HG03103 (cell line): ENCODE measurements at regions not wholly inside any gene's neighbourhood (a gene's known extent, or its start where the extent isn't known, plus 50 kb on each side); places are given as distances from the start of the nearest gene placed in this dataset.

ENCODE experiments used
- ATAC-seq: cut with Tn5 transposase; IDR thresholded peaks from one replicate; pipeline ENCODE4 v1.9.1; 2021; ENCODE audit warnings: low read depth; ENCODE audit not compliant: unreplicated experiment

DNA sequence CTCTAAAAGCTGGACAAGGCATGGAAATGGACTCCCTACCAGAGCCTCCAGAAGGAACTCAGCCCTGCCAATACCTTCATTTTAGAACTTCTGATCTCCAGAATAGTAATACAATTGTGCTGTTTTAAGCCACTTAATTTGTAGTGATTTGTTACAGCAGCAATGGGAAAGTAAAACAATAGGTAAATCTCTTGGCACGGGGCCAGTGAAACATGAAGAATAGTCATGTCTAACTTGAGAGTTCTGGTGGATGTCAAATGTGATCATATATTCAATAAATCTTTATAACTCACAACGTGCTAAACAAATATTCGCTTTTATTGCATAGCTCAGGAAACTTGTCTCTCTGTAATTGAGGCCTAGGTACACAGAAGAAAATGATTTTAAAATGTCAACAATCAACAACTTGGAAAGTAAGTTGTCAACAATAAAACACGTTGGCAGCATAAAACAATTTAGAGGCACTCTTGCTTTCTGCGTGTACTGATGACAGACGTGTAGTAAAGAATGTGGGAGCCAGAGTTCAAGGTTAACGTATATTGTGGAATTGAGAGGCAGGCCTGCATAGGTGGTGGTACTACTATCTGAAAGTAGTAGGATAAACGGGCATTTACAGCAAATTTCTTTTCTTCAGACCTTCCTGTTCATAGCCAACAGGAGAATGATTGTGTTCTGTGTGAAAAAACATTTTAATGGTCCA is 140.5 kb upstream of the OPRM1 start:
- no peak for ATAC-seq

DNA sequence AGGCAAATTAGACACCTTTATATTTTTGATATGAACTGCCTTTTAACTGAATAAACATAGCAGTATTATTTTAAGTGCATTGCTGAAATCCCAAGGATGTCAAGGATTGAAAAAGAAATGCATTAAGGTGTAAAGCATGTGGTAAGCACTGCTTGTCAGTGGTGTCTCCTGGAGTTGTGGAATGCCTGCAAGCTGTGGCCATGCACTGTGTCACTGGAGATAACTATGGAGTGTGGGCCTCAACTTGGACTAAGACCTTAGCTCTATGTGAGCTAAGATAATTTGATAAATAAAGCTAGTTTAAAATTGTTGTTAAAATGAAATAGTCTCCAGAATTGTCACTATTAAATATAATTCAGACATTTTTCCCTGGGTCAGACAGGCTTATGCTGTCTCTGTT is 156.6 kb upstream of the OPRM1 start:
- ATAC-seq, result no peak

DNA sequence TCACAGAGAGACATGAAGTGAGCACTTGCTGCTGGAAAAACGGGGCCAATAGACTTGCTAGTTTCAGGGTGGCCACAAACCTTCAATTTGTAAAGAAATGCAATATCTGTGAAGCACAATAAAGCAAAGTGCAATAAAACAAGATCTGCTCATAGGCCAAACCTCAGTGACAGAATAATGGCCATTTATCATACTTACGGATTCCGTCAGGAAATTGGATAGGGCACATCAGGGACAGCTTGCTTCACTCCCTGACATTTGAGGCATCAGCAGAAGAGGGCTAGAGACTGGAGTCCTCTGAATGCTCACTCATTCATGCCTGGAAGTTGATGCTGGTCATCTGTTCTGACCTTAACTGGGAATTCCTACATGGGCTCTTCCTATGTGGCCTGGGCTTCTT is 165.5 kb upstream of the OPRM1 start:
- ATAC-seq, result no peak

DNA sequence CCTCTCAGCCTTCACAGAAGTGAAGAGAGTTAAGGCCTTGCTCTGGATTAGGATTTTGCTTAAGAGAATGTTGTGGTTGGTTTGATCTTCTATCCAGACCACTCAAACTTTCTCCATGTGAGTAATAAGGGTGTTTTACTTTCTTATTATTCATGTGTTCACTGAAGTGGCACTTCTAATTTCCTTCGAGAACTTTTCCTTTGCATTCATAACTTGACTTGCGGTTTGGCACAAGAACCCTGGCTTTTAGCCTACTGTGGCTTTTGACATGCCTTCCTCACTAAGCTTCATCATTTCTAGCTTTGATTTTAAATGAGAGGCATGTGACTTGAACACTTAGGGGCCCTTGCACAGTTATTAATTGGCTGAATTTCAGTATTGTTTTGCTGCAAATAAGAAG is 166.1 kb upstream of the OPRM1 start:
- no peak for ATAC-seq

DNA sequence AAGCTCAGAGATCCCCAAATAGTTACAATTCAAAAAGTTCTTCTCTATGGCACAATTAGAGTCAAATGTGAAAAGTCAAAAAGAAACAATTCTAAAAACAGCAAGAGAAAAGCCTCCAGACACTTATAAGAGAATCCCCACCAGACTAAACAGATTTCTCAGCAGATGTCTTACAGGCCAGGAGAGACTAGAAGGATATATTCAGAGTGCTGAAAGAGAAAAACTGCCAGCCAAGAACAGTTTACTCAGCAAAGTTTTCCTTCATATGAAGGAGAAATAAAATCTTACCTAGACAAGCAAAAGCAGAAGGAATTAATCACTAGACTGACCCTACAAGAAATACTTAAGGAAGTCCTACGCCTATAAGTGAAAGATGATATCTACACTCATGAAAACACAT is 176.1 kb upstream of the OPRM1 start:
- ATAC-seq, result no peak

DNA sequence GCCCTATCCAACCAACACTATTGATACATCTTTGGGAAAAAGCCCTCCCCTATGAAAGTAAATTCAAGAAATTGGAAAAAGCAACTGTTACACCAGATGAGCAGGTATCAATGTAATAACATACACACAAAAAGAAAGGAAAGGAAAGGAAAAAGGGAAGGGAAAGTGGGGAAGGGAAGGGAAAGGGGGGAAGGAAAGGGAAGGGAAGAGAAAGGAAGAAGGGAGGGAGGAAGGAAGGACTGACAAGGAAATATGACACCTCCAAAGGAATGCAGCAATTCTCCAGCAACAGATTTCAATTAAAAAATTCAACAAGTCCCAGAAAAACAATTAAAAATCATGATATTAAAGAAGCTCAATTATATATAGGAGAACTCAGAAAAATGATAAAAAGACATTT is 176.9 kb upstream of the OPRM1 start:
- no peak for ATAC-seq

DNA sequence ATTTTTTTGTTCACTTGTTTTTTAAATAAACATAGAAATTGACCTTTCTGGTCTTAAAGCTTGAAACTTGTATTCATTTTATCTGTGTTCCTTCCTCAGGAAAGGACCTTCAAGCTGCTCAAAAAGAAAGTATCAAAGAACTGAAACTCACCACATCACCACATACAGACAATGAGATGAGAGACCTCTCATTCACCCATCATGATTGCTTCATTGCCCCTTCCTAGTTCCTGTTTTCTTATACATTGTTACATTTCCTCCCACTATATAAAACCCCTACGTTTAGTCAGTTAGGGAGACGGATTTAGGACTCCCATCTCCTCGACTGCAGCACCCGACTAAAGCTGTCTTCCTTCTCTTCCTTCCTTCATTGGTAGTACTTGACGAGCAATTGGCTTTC is 180.5 kb upstream of the OPRM1 start:
- ATAC-seq, result no peak

DNA sequence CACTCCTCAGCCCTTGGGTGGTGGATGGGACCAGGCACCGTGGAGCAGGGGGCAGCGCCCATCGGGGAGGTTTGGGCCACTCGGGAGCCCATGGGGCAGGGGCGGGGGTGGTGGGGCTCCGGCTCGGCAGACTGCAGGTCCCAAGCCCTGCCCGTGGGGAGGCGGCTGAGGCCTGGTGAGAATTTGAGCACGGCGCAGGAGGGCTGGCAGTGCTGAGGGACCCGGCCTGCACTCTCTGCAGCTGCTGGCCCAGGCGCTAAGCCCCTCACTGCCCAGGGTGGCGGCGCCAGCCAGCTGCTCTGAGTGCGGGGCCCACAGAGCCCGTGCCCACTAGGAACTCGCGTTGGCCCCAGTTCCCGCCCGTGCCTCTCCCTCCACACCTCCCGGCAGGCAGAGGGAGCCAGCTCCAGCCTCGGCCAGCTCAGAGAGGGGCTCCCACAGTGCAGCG is 182.1 kb upstream of the OPRM1 start:
- ATAC-seq, result no peak

DNA sequence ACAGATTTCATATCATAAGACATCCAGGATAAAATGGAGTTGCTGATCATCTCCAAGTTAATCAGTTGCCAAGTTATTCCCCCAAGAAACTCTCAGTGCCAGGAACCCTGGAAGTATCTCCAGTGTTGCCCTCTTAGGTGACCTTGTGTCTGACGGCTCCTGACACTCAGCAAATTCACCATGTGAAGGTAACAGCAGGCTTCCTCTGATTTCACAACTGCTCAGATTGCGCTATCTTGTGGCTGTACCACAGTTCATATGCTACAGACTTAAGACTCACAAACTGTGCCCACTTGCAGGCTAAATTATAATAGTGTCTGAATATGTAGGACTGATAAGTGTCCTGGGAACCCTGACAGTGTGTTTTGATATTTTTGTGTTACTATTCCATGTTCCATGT is 186.6 kb upstream of the OPRM1 start:
- no peak for ATAC-seq

DNA sequence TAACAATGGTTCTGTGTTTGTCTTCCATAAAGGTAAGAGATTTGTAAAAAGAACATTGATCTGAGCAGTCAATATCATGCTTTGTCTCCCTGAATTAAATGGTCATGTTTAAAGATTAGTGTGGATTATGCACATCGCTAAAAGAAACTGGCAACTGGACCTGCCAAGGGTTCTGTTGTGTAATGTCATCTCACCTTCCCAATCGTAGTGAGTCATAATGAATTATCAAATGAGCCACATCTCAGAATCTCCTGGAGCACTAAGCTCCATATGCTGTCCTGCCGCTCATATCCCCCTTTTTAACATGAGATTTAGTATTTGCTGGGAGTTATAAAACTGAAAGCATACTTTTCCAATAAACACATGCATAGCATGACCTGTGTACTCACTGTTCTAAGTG is 187.0 kb upstream of the OPRM1 start:
- ATAC-seq, result no peak

DNA sequence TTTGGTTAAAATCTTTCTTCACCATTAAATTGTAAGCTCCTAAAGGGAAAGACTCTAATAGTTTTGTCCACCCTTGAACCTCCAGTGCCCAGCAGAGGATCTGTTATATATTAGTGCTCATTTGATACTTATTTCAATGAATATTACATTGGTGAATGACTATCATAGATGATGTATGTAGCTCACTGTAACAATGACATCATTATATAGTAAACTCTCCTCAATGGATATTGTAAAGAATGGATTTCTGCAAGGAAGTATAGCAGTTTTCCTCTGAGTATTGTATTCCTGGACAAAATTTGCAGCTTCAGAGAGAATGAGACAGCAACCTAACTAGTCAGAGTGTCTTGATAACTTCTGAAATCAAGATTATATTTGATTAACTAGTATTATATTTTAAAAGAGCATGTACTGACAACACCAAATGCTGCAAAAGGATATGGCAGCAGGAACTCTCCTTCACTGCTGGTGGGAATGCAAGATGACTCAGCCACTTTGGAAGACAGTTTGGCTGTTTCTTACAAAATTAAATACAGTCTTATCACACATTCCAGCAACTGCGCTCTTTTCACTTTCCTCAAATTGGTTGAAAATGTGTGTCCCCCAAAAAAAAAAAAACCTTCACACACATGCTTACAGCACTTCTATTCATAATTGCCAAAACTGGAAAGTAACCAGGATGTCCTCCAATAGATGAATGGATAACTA is 189.8 kb upstream of the OPRM1 start:
- no peak for ATAC-seq

DNA sequence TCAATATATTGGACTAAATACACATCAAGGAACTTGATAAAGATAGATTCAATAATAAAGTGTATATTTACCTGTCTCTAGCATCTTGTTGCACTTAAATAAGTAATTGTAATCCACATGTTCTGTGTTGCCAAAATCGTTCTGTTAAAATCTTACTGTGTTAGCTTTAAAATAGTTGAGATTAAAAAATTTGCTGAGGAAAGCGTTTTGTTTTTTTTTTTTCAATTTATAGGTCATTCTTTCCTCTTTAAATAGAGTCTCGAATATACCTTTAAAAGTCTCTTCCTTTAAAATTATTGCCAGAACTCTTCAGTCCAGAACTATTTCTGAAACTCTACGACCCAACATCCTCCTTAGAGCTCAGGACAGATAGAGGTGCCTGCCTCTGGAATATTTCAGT is 195.6 kb upstream of the OPRM1 start:
- ATAC-seq, result no peak

DNA sequence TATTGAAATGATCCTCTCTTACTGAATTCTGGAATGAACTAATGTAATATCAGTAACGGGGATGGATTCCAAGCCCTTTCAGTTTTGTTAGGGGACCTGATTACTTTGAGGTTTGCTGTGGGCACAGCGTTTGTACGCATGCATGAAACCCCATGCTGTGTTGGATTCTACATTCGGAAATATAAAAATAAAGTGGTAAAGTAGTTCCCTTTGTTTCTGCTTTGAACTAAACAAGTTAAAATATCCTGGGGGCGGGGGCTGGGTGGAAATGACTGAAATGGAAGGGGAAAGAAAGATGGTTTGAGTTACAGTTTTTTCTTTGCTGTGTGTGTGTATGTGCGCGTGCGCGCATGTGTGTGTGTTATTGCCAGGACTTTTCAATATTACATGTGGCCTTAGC is 196.5 kb upstream of the OPRM1 start:
- no peak for ATAC-seq

DNA sequence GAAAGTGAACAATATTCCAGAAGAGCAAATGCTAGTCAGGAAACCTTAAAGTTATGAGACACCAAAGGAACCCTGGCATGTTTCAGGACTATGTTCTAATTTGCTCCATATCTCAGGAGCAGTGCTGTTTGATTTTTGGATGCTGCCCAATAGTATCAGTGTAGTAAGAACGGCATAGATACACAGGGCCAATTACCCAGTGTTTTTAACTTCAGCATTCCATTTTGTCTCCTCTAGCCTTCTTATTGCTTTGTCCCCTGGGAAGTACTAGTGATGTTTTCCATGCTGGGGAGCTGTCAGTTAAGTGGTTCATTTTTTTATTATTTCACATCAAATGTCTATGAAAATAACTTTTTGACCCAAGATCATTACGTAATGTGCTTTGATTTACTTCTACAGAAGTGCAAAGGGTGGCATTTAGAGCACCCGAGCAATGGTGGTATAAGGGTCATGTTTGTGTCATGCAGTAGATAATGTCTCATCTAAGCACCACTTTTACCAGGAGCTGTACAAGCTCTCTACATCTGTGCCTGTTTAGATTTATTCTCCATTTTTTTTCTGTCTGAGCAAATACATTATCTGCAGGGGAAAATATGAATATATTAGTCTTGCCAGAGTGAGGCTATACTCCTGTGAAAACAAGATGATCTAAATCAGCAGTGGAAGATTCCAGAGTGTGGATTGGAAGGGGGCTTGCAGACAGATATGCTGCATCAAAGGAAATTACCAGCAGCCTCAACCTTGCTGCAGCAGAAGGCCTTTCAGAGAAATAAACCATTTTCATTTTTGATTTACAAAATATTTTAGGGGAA is 198.8 kb upstream of the OPRM1 start:
- no peak for ATAC-seq

DNA sequence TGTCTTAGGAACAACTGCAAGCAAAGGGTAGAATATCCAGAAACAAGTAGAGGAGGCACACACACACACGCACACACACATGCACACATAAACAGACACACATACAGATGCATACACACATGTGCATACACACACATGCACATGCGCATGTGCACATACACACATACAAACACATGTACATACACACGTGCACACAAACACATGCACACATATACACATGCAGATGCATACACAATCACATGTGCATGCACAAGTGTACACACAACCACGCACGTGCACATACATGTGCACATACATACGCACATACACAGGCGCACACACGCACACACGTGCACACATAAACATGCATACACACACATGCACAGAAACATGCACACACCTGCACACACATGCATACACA is 206.5 kb upstream of the OPRM1 start:
- no peak for ATAC-seq

DNA sequence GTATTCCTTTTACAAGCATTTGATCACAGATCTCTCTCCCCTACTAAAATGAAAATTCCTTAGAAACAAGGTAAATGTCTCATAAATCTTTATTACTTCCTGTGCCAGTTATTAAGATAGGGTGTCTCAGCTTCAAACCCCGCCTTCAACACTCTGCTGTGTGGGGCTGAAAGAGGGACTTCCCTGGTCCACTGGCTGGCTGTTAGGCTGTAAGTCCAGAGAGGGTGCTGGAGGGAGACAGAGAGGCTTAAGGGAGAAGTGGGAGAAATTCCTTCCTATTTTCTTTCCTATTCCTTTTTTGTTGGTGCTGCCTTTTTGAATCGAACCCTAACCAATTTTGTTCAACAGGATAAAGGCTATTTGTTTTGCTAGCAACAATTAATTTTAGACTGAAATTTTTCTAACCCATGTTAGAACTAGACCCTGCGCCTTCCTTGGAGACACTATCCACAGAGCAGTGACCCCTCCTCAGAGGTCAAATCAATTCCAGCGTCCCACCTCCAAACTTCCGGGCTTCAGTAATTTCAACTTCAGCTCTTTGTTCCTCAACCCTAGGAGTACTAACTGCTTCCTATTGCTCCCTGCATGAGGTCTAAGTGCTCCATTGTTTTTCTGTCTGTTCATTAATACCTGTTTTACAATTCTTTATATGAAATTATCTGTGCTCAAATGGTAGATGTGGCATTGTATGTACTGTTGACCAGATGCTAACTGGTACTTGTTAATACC is 207.5 kb upstream of the OPRM1 start:
- ATAC-seq, result no peak

DNA sequence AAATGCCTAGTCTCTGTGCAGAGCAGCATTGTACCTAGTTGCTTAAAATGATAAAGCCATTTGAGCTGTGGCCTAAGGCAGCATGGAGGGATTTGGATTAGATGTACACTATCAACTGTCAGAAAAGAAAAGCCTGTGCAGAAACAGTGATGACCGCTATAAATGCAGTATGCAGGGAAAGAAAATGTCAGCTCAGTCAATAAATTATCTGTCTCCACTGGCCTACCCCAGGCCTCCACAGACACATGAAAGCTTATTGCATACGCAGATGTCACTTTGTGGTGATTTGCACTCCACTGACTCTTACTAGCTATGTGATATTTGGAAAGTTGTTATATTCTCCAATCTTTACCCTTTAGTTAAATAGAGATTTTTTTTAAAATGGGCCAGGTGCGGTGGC is 221.9 kb upstream of the OPRM1 start:
- no peak for ATAC-seq

DNA sequence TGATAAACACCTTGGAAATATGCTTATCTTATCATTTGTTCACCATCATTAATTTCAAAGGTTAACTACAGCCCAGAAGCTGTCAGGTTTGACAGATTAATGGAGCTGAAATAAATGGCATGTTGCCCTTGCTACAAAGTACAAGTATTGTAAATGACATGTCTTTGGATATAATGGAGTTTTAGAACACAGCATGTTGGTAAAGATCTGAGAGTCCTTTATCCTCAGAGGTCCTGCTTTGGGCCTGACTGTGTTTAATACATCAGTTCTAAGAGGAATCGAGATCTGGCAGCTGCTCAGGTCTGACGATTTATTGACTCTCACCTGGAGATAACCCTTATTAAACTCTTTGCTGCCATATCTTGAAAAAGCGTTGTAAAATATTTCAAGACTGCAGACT is 222.7 kb upstream of the OPRM1 start:
- ATAC-seq, result no peak

DNA sequence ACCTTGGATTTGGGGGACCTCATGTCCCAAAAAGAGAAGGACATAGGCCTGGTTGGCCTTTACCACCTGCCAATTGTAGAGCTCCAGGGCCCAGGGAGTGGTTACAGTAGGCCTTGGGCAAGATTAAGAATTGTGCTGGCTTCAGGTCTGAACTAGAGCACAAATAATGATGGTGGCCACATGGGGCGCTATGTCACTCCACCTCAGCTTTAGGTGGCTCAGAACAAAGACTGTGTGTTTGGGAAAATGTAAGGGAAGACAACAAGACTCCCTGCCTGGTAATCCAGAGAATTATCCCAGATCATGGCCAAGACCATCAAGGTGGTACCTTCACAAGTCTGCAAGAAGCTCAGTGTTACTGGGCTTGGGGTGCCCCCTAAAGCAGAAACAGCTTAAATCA is 224.9 kb upstream of the OPRM1 start:
- no peak for ATAC-seq

DNA sequence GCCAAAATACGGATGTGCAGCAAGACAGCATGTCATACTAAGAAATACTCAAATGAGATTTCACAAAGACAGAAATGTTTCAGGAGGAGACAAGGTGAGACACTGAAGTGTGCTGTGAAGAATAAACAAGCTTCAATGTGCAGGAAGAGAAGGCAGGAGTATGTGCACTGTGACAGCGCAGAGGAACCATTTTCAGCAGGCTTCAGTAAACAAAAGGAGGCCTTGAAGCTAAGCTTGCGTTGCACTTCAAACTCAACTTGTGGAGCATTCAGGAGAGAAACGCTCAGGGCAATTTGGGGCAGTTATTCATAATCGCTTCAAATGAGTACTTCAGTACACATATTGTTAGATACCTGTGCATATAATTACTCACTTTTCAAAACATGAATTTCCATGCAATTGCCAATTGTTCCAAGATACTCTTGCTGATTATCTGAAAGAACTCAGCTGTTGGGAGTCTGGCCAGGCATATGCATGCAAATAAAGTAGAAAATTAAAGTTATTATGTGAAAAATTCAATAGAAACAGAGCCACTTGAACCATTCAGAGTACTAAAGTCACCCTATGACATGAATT is 234.2 kb upstream of the OPRM1 start:
- ATAC-seq, result no peak

DNA sequence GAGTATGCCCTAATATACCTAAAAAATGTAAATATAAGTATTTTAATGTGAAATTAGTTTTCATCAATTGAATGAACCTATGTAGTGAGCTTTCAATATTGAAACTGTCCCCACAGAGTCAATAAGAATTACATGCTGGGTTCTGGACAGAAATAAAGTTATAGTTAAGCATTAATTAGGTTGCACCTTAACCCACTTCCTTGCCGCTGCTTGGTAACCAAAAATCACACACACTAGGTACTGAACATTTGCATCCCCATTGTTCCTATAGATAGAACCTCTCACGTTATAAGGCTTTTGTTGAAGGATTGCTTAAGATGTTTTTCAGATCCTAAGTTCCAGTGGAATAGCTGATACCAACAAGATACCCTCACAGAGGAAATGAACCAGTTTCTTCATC is 237.1 kb upstream of the OPRM1 start:
- no peak for ATAC-seq
